Endothelial cell of umbilical vein (primary cell): ENCODE measurements at regions not wholly inside any gene's neighbourhood (a gene's known extent, or its start where the extent isn't known, plus 50 kb on each side); places are given as distances from the start of the nearest gene placed in this dataset.

ENCODE experiments used
- BruUV-seq: library from RNA; stranded (reverse); fragments of 400-500 nt; replicated peaks from 2 replicates; lab custom pipeline; 2021; lab: Mats Ljungman, UMichigan
- CTCF ChIA-PET: fragments of 300-600, 350-600 bp; sonication (Branson Sonifier 250); formaldehyde crosslinking; loops from one replicate; lab custom pipeline; 2021; ENCODE audit warnings: antibody characterized with exemption, inconsistent platforms; lab: Charles Lee
- POLR2A ChIA-PET: fragments of 300-600, 350-600 bp; sonication (Branson Sonifier 250); formaldehyde crosslinking; loops from one replicate; lab custom pipeline; 2021; ENCODE audit warnings: antibody characterized with exemption, inconsistent platforms; lab: Charles Lee
- DNase-seq: peaks from one replicate; pipeline ENCODE4 v3.0.0-alpha.2; 2011; ENCODE audit warnings: low read depth, low spot score
- FAIRE-seq: peaks from 2 replicates; lab custom pipeline; 2011; peaks lifted over from hg19 to GRCh38; lab: Jason Lieb, UNC
- H2AFZ ChIP-seq: 2 replicates; pipeline ENCODE4 v1.6.0; 2012; ENCODE audit warnings: low read depth, low read length, control low read depth, inconsistent platforms
- H3K27ac ChIP-seq: 2 replicates; pipeline ENCODE4 v1.5.1; 2011; ENCODE audit warnings: low read depth, mild to moderate bottlenecking, control low read depth, low read length, moderate library complexity; ENCODE audit not compliant: insufficient read depth
- H3K27me3 ChIP-seq, 2 experiments: 2 replicates each; pipeline versions ENCODE4 v1.6.0 to v1.6.1; 2011; ENCODE audit warnings: low read length in 2 of 2, mixed read lengths in 1 of 2; ENCODE audit not compliant: control insufficient read depth in 2 of 2, insufficient read depth in 2 of 2
- H3K36me3 ChIP-seq, 2 experiments: 2 replicates in 1 of 2; 3 replicates in 1 of 2; pipeline ENCODE4 v1.5.1; 2011; ENCODE audit warnings: low read length in 2 of 2, mild to moderate bottlenecking in 1 of 2, moderate library complexity in 1 of 2; ENCODE audit not compliant: control insufficient read depth in 2 of 2, insufficient read depth in 2 of 2; ENCODE audit errors: extremely low read depth in 1 of 2
- H3K4me1 ChIP-seq: 3 replicates; pipeline ENCODE4 v1.5.1; 2011; ENCODE audit warnings: mild to moderate bottlenecking, low read length; ENCODE audit not compliant: control insufficient read depth, insufficient read depth; ENCODE audit errors: extremely low read depth
- H3K4me2 ChIP-seq: 2 replicates; pipeline ENCODE4 v1.6.1; 2011; ENCODE audit warnings: low read length, control low read depth, mixed read lengths; ENCODE audit not compliant: insufficient read depth
- H3K4me3 ChIP-seq, 3 experiments: fragments of 200-600 bp in 1 of 3; sonication (generic), shearing (Covaris generic) in 1 of 3; replicated peaks in 1 of 3; 2 replicates each; pipeline ENCODE4 v1.5.1; 2011 to 2016; ENCODE audit warnings: control low read depth in 3 of 3, low read length in 3 of 3, mild to moderate bottlenecking in 2 of 3, inconsistent platforms in 1 of 3, low read depth in 1 of 3, moderate library complexity in 1 of 3; ENCODE audit not compliant: insufficient read depth in 1 of 3
- H3K79me2 ChIP-seq: 2 replicates; pipeline ENCODE4 v1.6.0; 2012; ENCODE audit warnings: low read length, inconsistent platforms; ENCODE audit not compliant: control insufficient read depth, insufficient read depth
- H3K9ac ChIP-seq: replicated peaks from 2 replicates; pipeline ENCODE3; 2011; ENCODE audit warnings: low read length, control low read depth; ENCODE audit not compliant: insufficient read depth; ENCODE audit errors: extremely low read depth
- H3K9me1 ChIP-seq: replicated peaks from 3 replicates; pipeline ENCODE4 v1.6.0; 2011; ENCODE audit warnings: mild to moderate bottlenecking, low read length; ENCODE audit not compliant: control insufficient read depth, insufficient read depth; ENCODE audit errors: extremely low read depth
- H3K9me3 ChIP-seq: replicated peaks from 2 replicates; pipeline ENCODE4 v1.5.1; 2012; ENCODE audit warnings: low read length, inconsistent platforms; ENCODE audit not compliant: control insufficient read depth, insufficient read depth
- H4K20me1 ChIP-seq: replicated peaks from 2 replicates; pipeline ENCODE3; 2011; ENCODE audit warnings: mild to moderate bottlenecking, low read length; ENCODE audit not compliant: control insufficient read depth, insufficient read depth; ENCODE audit errors: extremely low read depth
- EZH2 ChIP-seq: IDR thresholded peaks from 2 replicates; pipeline ENCODE4 v1.6.1; 2012; ENCODE audit warnings: borderline replicate concordance, low read depth, mild to moderate bottlenecking, moderate library complexity, low read length, inconsistent platforms; ENCODE audit not compliant: severe bottlenecking
- FOS ChIP-seq: IDR thresholded peaks from 2 replicates; pipeline ENCODE4 v1.6.1; 2011; ENCODE audit warnings: mild to moderate bottlenecking, low read length, moderate library complexity, borderline replicate concordance; ENCODE audit not compliant: insufficient read depth
- GATA2 ChIP-seq: IDR thresholded peaks from 2 replicates; pipeline ENCODE4 v1.7.0; 2011; ENCODE audit warnings: low read depth, mild to moderate bottlenecking, moderate library complexity, mixed read lengths, low read length; ENCODE audit not compliant: insufficient read length, insufficient read depth
- JUN ChIP-seq: IDR thresholded peaks from 2 replicates; pipeline ENCODE4 v1.6.1; 2011; ENCODE audit warnings: borderline replicate concordance, low read depth; ENCODE audit not compliant: insufficient read length, insufficient read depth
- MYC ChIP-seq: IDR thresholded peaks from one replicate; pipeline ENCODE4 v1.6.1; 2011; ENCODE audit warnings: mild to moderate bottlenecking, low read depth, low read length
- POLR2A ChIP-seq: IDR thresholded peaks from 2 replicates; pipeline ENCODE4 v1.6.1; 2012; ENCODE audit warnings: low read depth, mild to moderate bottlenecking, control low read depth, low read length
- POLR2AphosphoS5 ChIP-seq: IDR thresholded peaks from 2 replicates; pipeline ENCODE4 v1.6.1; 2012; ENCODE audit warnings: low read depth, mild to moderate bottlenecking, control low read depth, low read length, moderate library complexity; ENCODE audit not compliant: insufficient read depth
- dilution Hi-C: fragments of 300-500 bp; cut with MboI; formaldehyde crosslinking; loops from one replicate; pipeline ENCODE4 v1.15.0; 2019; ENCODE audit warnings: low sequenced_read_pairs; ENCODE audit not compliant: extremely low pct_ligation_motif_present
- intact Hi-C: fragments of 100-400 bp; cut with micrococcal nuclease; formaldehyde crosslinking; loops from one replicate; pipeline ENCODE4 v1.10.0; 2022
- TF ChIP-seq, protein P1 (sequence below): IDR thresholded peaks from 2 replicates; pipeline ENCODE4 v1.6.1; 2011; ENCODE audit not compliant: insufficient read depth, insufficient read length
- TF ChIP-seq, protein P2 (sequence below), 2 donors: IDR thresholded peaks; 1 replicate in 1 of 2; 2 replicates in 1 of 2; pipeline ENCODE4 v1.5.1; 2011; ENCODE audit warnings: low read length in 2 of 2, mild to moderate bottlenecking in 2 of 2, moderate library complexity in 2 of 2, control low read depth in 1 of 2, inconsistent platforms in 1 of 2, low read depth in 1 of 2; ENCODE audit not compliant: insufficient read depth in 1 of 2; ENCODE audit errors: extremely low read depth in 1 of 2

GRCh38 chr20:61166324-61166723 is 85.7 kb upstream of the CDH4 start:
- H3K36me3 ChIP-seq, result no peaks in the 10 kb centered on the region
- dilution Hi-C loops, result no loop called here
- CTCF ChIA-PET, result no interaction called here
- H3K9ac ChIP-seq, result no peak overlapping the region
- H2AFZ ChIP-seq, result no peak overlapping the region
- H3K79me2 ChIP-seq, result no peaks in the 10 kb centered on the region
- H3K9me1 ChIP-seq, result no peaks in the 10 kb centered on the region
- DNase-seq (no peak), FAIRE-seq (no peak)
- H4K20me1 ChIP-seq, result no peaks in the 10 kb centered on the region
- H3K4me1 ChIP-seq, result no peaks in the 10 kb centered on the region
- peaks cover 4% of the 10 kb centered on the region for H3K9me3 ChIP-seq
- H3K4me2 ChIP-seq, result no peak overlapping the region
- POLR2A ChIA-PET, result no interaction called here
- H3K27me3 ChIP-seq, result no peaks in the 10 kb centered on the region
- BruUV-seq, result no TSS peak
- TF ChIP-seq MYC (no peak), JUN (no peak), POLR2AphosphoS5 (no peak), EZH2 (no peak), GATA2 (no peak), FOS (no peak), POLR2A (no peak)
- TF ChIP-seq, protein P1, sequence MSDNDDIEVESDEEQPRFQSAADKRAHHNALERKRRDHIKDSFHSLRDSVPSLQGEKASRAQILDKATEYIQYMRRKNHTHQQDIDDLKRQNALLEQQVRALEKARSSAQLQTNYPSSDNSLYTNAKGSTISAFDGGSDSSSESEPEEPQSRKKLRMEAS, result no peak
- TF ChIP-seq, protein P2, sequence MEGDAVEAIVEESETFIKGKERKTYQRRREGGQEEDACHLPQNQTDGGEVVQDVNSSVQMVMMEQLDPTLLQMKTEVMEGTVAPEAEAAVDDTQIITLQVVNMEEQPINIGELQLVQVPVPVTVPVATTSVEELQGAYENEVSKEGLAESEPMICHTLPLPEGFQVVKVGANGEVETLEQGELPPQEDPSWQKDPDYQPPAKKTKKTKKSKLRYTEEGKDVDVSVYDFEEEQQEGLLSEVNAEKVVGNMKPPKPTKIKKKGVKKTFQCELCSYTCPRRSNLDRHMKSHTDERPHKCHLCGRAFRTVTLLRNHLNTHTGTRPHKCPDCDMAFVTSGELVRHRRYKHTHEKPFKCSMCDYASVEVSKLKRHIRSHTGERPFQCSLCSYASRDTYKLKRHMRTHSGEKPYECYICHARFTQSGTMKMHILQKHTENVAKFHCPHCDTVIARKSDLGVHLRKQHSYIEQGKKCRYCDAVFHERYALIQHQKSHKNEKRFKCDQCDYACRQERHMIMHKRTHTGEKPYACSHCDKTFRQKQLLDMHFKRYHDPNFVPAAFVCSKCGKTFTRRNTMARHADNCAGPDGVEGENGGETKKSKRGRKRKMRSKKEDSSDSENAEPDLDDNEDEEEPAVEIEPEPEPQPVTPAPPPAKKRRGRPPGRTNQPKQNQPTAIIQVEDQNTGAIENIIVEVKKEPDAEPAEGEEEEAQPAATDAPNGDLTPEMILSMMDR (IDR thresholded peaks at IDR 0.05; ENCODE audit: extremely low read depth in 1 of 2, insufficient read depth in 1 of 2, low read depth in 1 of 2, low read length in 2 of 2), result no peak
- no peak overlapping the region for H3K4me3 ChIP-seq
- H3K27ac ChIP-seq, result no peak overlapping the region
- intact Hi-C loops, result loop anchor here (1.0 kb wide), 1 partner anchor 20 kb away; no protein-coding TSS in a partner anchor
